Aorta (tissue), 5 donors: ENCODE measurements at regions not wholly inside any gene's neighbourhood (a gene's known extent, or its start where the extent isn't known, plus 50 kb on each side); places are given as distances from the start of the nearest gene placed in this dataset.

ENCODE experiments used
- ATAC-seq: fragments of 200-7000 bp; cut with Tn5 transposase; one replicate; pipeline ENCODE4 v1.9.1; 2022; ENCODE audit warnings: moderate library complexity; ENCODE audit not compliant: low FRiP score
- DNase-seq, 2 donors: peaks; one replicate each; pipeline ENCODE4 v3.0.0-alpha.2; 2020
- H3K27ac ChIP-seq, 2 donors: one replicate each; pipeline ENCODE4 v1.5.1; 2013; ENCODE audit warnings: low read length in 2 of 2, mild to moderate bottlenecking in 2 of 2, moderate library complexity in 2 of 2, control low read depth in 1 of 2, inconsistent platforms in 1 of 2, low read depth in 1 of 2
- H3K27me3 ChIP-seq, 2 donors: one replicate each; pipeline ENCODE4 v1.6.1; 2013; ENCODE audit warnings: control low read depth in 1 of 2, low read length in 1 of 2, mild to moderate bottlenecking in 1 of 2, moderate library complexity in 1 of 2; ENCODE audit not compliant: insufficient read depth in 2 of 2, control insufficient read depth in 1 of 2
- H3K36me3 ChIP-seq, 2 donors: one replicate each; pipeline ENCODE4 v1.6.1; 2013; ENCODE audit warnings: control low read depth in 1 of 2, low read length in 1 of 2, mild to moderate bottlenecking in 1 of 2; ENCODE audit not compliant: insufficient read depth in 2 of 2, control insufficient read depth in 1 of 2
- H3K4me1 ChIP-seq, 2 donors: one replicate each; pipeline ENCODE4 v1.6.1; 2013; ENCODE audit warnings: low read length in 2 of 2, control low read depth in 1 of 2, mild to moderate bottlenecking in 1 of 2, moderate library complexity in 1 of 2; ENCODE audit not compliant: insufficient read depth in 2 of 2, control insufficient read depth in 1 of 2
- H3K4me3 ChIP-seq, 2 donors: one replicate each; pipeline ENCODE4 v1.5.1; 2013; ENCODE audit warnings: low read length in 2 of 2, control low read depth in 1 of 2, mild to moderate bottlenecking in 1 of 2
- H3K9me3 ChIP-seq: one replicate; pipeline ENCODE4 v1.6.1; 2013; ENCODE audit warnings: mild to moderate bottlenecking, low read length; ENCODE audit not compliant: control insufficient read depth
- WGBS, 2 donors: extraction: QIAGEN DNeasy Blood & Tissue Kit; methylation state at CpG; one replicate each; pipeline ENCODE4 v1.1.7; 2013; 5-methylcytosine and 5-hydroxymethylcytosine counted together
- intact Hi-C, 2 donors: fragments of 100-400 bp; cut with DNase I; formaldehyde crosslinking; loops; one replicate each; pipeline versions ENCODE4 v1.14.2 to v1.15.0; 2022
- donor health status: healthy with polysubstance abuse.
- donor health status: Bipolar disorder and iron deficiency.
- donor health status: DM: no; HTN: no; CAD: no.
- donor health status: DM: no; HTN: no; CAD: no.
- donor health status: DM: yes; HTN: yes; CAD: no.

- Histone ChIP-seq H3K9me3 (no peaks in the 10 kb centered on the region), H3K4me3 (no peak overlapping the region), H3K4me1 (no peaks in the 10 kb centered on the region), H3K27me3 (no peaks in the 10 kb centered on the region), H3K36me3 (no peaks in the 10 kb centered on the region), H3K27ac (no peak overlapping the region)
- DNase-seq: no peak
- intact Hi-C loops: no loop called here
- no peak for ATAC-seq
- 77 to 83% methylated on average over 9 of the region's 9 CpGs for WGBS, 2 donors
These were observed 61.1 kb upstream of the HRH2 start for GRCh38 chr5:175596761-175597189.

- Histone ChIP-seq H3K9me3 (no peaks in the 10 kb centered on the region), H3K36me3 (no peaks in the 10 kb centered on the region), H3K27me3 (no peaks in the 10 kb centered on the region), H3K4me1 (no peaks in the 10 kb centered on the region), H3K27ac (no peak overlapping the region), H3K4me3 (no peak overlapping the region)
- no peak for DNase-seq
- 85 to 87% methylated on average over 7 of the region's 7 CpGs for WGBS, 2 donors
- intact Hi-C loops: no loop called here
- ATAC-seq: no peak
These were observed 60.2 kb upstream of the HRH2 start for GRCh38 chr5:175597718-175598117.

- DNase-seq (no peak), ATAC-seq (no peak)
- intact Hi-C loops: no loop called here
- H3K36me3 ChIP-seq: no peaks in the 10 kb centered on the region
- no peaks in the 10 kb centered on the region for H3K27me3 ChIP-seq
- no peaks in the 10 kb centered on the region for H3K4me1 ChIP-seq
- 5 to 10% methylated on average over 7 of the region's 7 CpGs for WGBS, 2 donors
- no peaks in the 10 kb centered on the region for H3K9me3 ChIP-seq
- H3K4me3 ChIP-seq: no peak overlapping the region
- H3K27ac ChIP-seq: no peak overlapping the region
These were observed 59.1 kb upstream of the HRH2 start for GRCh38 chr5:175598774-175599173.

- H3K9me3 ChIP-seq: no peaks in the 10 kb centered on the region
- no peak overlapping the region for H3K27ac ChIP-seq
- no peaks in the 10 kb centered on the region for H3K36me3 ChIP-seq
- H3K4me1 ChIP-seq: no peaks in the 10 kb centered on the region
- intact Hi-C loops: no loop called here
- 11 to 21% methylated on average over 7 of the region's 7 CpGs for WGBS, 2 donors
- DNase-seq (no peak), ATAC-seq (no peak)
- no peak overlapping the region for H3K4me3 ChIP-seq
- H3K27me3 ChIP-seq: no peaks in the 10 kb centered on the region
These were observed 58.7 kb upstream of the HRH2 start for GRCh38 chr5:175599210-175599609.

- 45 to 50% methylated on average over 4 of the region's 4 CpGs for WGBS, 2 donors
- intact Hi-C loops: no loop called here
- no peak for DNase-seq
- no peaks in the 10 kb centered on the region for H3K36me3 ChIP-seq
- no peak overlapping the region for H3K27ac ChIP-seq
- no peaks in the 10 kb centered on the region for H3K27me3 ChIP-seq
- H3K4me1 ChIP-seq: no peaks in the 10 kb centered on the region
- no peak for ATAC-seq
- H3K9me3 ChIP-seq: no peaks in the 10 kb centered on the region
- no peak overlapping the region for H3K4me3 ChIP-seq
These were observed 53.7 kb upstream of the HRH2 start for GRCh38 chr5:175603987-175604739.

GRCh38 chr5:175606409-175606808 lies 51.5 kb upstream of the HRH2 start:
- intact Hi-C loops: no loop called here
- DNase-seq (no peak), ATAC-seq (no peak)
- no peak overlapping the region for H3K4me3 ChIP-seq
- H3K4me1 ChIP-seq: no peaks in the 10 kb centered on the region
- 90 to 93% methylated on average over 3 of the region's 3 CpGs for WGBS, 2 donors
- no peaks in the 10 kb centered on the region for H3K9me3 ChIP-seq
- peaks cover 0 to 3% of the 10 kb centered on the region in 2 donors for H3K27me3 ChIP-seq
- no peaks in the 10 kb centered on the region for H3K36me3 ChIP-seq
- H3K27ac ChIP-seq: no peak overlapping the region
